BLaER1 (cell line): ENCODE measurements at regions not wholly inside any gene's neighbourhood (a gene's known extent, or its start where the extent isn't known, plus 50 kb on each side); places are given as distances from the start of the nearest gene placed in this dataset.
"Not testable (repeated sequence)": the region's sequence is repeated elsewhere in the genome, so short reads cannot be mapped to it uniquely, and the experiment has no call there.

Source experiments
- H3K27ac ChIP-seq: shearing (Covaris generic); formaldehyde crosslinking; 2 replicates; pipeline ENCODE4 v1.8.1; 2022
- H3K27me3 ChIP-seq: shearing (Covaris generic); formaldehyde crosslinking; 2 replicates; pipeline ENCODE4 v1.8.1; 2022
- H3K36me3 ChIP-seq: shearing (Covaris generic); formaldehyde crosslinking; 2 replicates; pipeline ENCODE4 v1.8.1; 2022
- H3K4me1 ChIP-seq: shearing (Covaris generic); formaldehyde crosslinking; 2 replicates; pipeline ENCODE4 v1.8.1; 2022
- H3K4me2 ChIP-seq: shearing (Covaris generic); formaldehyde crosslinking; 2 replicates; pipeline ENCODE4 v1.8.1; 2022
- H3K4me3 ChIP-seq: shearing (Covaris generic); formaldehyde crosslinking; 2 replicates; pipeline ENCODE4 v1.8.1; 2022
- H3K9ac ChIP-seq: shearing (Covaris generic); formaldehyde crosslinking; 2 replicates; pipeline ENCODE4 v1.8.1; 2022
- H3K9me3 ChIP-seq: shearing (Covaris generic); formaldehyde crosslinking; 2 replicates; pipeline ENCODE4 v1.8.1; 2022
- H4K20me1 ChIP-seq: shearing (Covaris generic); formaldehyde crosslinking; 2 replicates; pipeline ENCODE4 v1.8.1; 2022
- Cebpa-rat ChIP-seq: shearing (Covaris generic); IDR thresholded peaks from 2 replicates; pipeline ENCODE4 v1.8.1; 2022

GRCh38 chr12:91467686-91468085 is 285.1 kb upstream of the DCN start:
- no peaks in the 10 kb centered on the region for H4K20me1 ChIP-seq
- H3K27me3 ChIP-seq: no peaks in the 10 kb centered on the region
- TF ChIP-seq Cebpa-rat: no peak
- H3K9me3 ChIP-seq: no peaks in the 10 kb centered on the region
- no peaks in the 10 kb centered on the region for H3K36me3 ChIP-seq
- H3K4me3 ChIP-seq: no peak overlapping the region
- H3K4me1 ChIP-seq: no peaks in the 10 kb centered on the region
- H3K9ac ChIP-seq: no peak overlapping the region
- H3K4me2 ChIP-seq: no peak overlapping the region
- H3K27ac ChIP-seq: no peak overlapping the region

DNA sequence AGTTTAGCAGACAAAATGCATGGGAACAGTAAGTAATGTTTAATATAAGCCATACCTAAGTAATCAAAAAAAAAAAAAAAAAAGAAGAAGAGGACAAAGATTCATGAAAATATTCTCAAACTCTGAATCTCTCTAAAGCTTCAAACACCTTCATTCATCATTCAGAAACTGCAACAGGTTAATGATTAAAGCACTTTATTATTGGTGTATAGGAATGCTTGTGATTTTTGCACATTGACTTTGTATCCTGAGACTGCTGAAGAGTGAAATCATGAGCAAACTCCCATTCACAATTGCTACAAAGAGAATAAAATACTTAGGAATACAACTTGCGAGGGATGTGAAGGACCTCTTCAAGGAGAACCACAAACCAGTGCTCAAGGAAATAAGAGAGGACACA is 278.4 kb upstream of the DCN start:
- Histone ChIP-seq H3K9me3 (no peaks in the 10 kb centered on the region), H3K27ac (no peak overlapping the region), H3K27me3 (no peaks in the 10 kb centered on the region), H3K36me3 (no peaks in the 10 kb centered on the region), H4K20me1 (no peaks in the 10 kb centered on the region), H3K9ac (no peak overlapping the region), H3K4me1 (no peaks in the 10 kb centered on the region), H3K4me2 (no peak overlapping the region), H3K4me3 (no peak overlapping the region)
- no peak for TF ChIP-seq Cebpa-rat

GRCh38 chr12:91460469-91460868 is 277.9 kb upstream of the DCN start:
- H3K27ac ChIP-seq: no peak overlapping the region
- no peaks in the 10 kb centered on the region for H3K36me3 ChIP-seq
- H3K4me1 ChIP-seq: no peaks in the 10 kb centered on the region
- H3K4me2 ChIP-seq: no peak overlapping the region
- no peak for TF ChIP-seq Cebpa-rat
- H3K9me3 ChIP-seq: no peaks in the 10 kb centered on the region
- H3K27me3 ChIP-seq: no peaks in the 10 kb centered on the region
- H3K4me3 ChIP-seq: no peak overlapping the region
- H3K9ac ChIP-seq: no peak overlapping the region
- H4K20me1 ChIP-seq: no peaks in the 10 kb centered on the region

DNA sequence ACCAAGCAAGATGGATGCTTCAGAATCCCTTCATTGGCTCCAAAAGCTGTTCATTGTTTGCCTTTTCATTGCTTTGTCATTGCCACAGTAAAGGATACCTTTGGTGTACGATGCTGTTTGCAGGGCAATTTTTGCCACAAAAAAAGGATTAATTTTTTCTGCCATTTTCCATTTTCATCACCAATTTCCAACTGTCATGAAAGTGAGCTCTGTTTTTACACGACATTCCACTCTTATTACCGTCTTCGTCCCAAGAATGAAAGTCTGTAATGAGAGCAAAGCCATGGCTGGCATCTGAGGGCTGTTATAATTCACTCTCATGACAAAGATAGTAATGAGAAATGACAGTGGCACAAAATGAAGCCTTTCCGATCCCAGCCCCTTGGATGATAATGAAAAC is 272.7 kb upstream of the DCN start:
- TF ChIP-seq Cebpa-rat: no peak
- H3K27ac ChIP-seq: no peak overlapping the region
- no peak overlapping the region for H3K9ac ChIP-seq
- no peaks in the 10 kb centered on the region for H3K4me1 ChIP-seq
- no peak overlapping the region for H3K4me2 ChIP-seq
- H4K20me1 ChIP-seq: no peaks in the 10 kb centered on the region
- no peak overlapping the region for H3K4me3 ChIP-seq
- H3K9me3 ChIP-seq: peaks cover 7% of the 10 kb centered on the region
- no peaks in the 10 kb centered on the region for H3K27me3 ChIP-seq
- H3K36me3 ChIP-seq: no peaks in the 10 kb centered on the region

GRCh38 chr12:91454179-91454578 is 271.6 kb upstream of the DCN start:
- Histone ChIP-seq H3K9me3 (peaks cover 7% of the 10 kb centered on the region), H3K27ac (no peak overlapping the region), H4K20me1 (no peaks in the 10 kb centered on the region), H3K4me1 (no peaks in the 10 kb centered on the region), H3K36me3 (no peaks in the 10 kb centered on the region), H3K27me3 (no peaks in the 10 kb centered on the region), H3K4me2 (no peak overlapping the region), H3K9ac (no peak overlapping the region), H3K4me3 (no peak overlapping the region)
- TF ChIP-seq Cebpa-rat: no peak

- not testable (repeated sequence) for H3K4me1 ChIP-seq, H3K9me3 ChIP-seq, H3K27me3 ChIP-seq
Measured at GRCh38 chr12:91452464-91452863, 269.8 kb upstream of the DCN start.

DNA sequence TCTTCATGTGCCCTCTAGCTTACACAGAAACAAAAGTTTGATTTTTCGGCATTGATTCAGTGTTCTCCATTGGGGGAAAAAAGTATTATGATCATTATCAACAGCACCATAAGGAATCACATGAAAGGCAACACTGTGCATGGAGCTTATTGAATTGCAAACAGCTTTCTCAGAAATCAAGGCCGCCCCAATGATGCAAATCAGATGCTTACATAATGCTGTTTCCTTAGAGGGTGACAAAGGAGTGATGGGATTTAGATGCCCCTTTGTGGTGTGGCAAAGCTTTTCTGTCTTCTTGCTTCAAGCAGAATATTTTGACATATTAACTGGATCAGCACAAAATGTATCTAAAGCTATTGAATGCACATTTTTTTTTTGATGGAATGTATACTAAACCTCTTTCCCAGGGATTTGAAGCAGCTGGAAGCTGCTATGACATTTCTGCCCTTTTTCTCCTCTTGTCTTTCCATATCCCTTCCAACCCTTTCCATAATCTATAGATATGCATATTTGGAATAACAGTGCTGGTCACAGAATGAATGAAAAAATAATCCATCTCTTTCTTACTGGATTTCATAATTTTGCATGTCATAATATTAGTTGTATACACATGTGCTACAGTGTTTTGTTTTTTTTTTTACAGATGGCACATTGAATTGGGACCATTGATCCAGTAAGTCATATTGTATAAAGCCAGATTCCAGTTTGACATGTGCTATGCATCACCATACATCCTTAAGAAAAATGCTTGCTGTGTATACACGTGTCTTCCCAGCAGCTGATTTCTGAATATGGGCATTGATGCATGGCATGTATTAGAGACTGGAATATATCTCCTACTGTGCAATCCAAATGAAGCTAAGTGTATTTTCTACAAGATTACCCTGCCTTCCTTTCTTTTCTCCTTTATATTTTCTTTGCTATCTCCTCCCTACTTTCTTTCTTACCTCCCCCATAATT is 259.7 kb upstream of the DCN start:
- no peaks in the 10 kb centered on the region for H3K27me3 ChIP-seq
- H4K20me1 ChIP-seq: no peaks in the 10 kb centered on the region
- no peak overlapping the region for H3K4me2 ChIP-seq
- no peaks in the 10 kb centered on the region for H3K36me3 ChIP-seq
- TF ChIP-seq Cebpa-rat: no peak
- H3K4me1 ChIP-seq: peaks cover 11% of the 10 kb centered on the region; the same call in 1 of the 2 replicates
- no peak overlapping the region for H3K9ac ChIP-seq
- no peak overlapping the region for H3K4me3 ChIP-seq
- no peak overlapping the region for H3K27ac ChIP-seq
- H3K9me3 ChIP-seq: no peaks in the 10 kb centered on the region

More at GRCh38 chr12:91452464-91452863, 269.8 kb upstream of the DCN start:
- H4K20me1 ChIP-seq, H3K36me3 ChIP-seq, H3K9ac ChIP-seq, H3K4me2 ChIP-seq, H3K4me3 ChIP-seq, H3K27ac ChIP-seq: not testable (repeated sequence)

- Histone ChIP-seq H4K20me1 (no peaks in the 10 kb centered on the region), H3K4me2 (no peak overlapping the region), H3K4me3 (no peak overlapping the region), H3K27me3 (no peaks in the 10 kb centered on the region), H3K4me1 (peaks cover 11% of the 10 kb centered on the region; the same call in 1 of the 2 replicates), H3K36me3 (no peaks in the 10 kb centered on the region), H3K9me3 (no peaks in the 10 kb centered on the region), H3K9ac (no peak overlapping the region), H3K27ac (no peak overlapping the region)
- no peak for TF ChIP-seq Cebpa-rat
Measured at GRCh38 chr12:91441246-91441645, 258.6 kb upstream of the DCN start.

GRCh38 chr12:91434081-91434480 is 251.5 kb upstream of the DCN start:
- no peak for TF ChIP-seq Cebpa-rat
- Histone ChIP-seq H3K27ac (no peak overlapping the region), H4K20me1 (no peaks in the 10 kb centered on the region), H3K4me2 (no peak overlapping the region), H3K4me1 (peaks cover 11% of the 10 kb centered on the region; the same call in 1 of the 2 replicates), H3K4me3 (no peak overlapping the region), H3K9me3 (no peaks in the 10 kb centered on the region), H3K9ac (no peak overlapping the region), H3K27me3 (no peaks in the 10 kb centered on the region), H3K36me3 (no peaks in the 10 kb centered on the region)

DNA sequence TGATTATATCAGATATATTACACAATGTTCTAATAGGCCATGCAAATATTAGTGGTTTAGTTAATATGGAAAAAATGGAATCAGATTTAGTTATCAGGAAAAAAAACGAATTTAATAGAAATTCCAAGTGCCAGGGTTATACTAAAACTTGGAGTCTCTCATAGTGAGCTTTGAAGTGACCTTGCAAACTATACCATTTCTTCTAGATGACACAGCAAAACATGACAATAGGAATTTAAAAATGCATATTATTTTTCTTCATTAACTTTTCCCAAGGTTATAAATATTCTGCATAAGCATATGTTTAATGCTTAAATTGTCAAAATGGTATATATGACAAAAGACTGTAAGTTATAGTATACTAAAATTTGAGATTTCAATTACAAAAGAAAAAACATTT is 250.1 kb upstream of the DCN start:
- H3K27ac ChIP-seq: no peak overlapping the region
- no peaks in the 10 kb centered on the region for H3K9me3 ChIP-seq
- TF ChIP-seq Cebpa-rat: no peak
- H3K36me3 ChIP-seq: no peaks in the 10 kb centered on the region
- no peak overlapping the region for H3K9ac ChIP-seq
- no peaks in the 10 kb centered on the region for H4K20me1 ChIP-seq
- H3K4me2 ChIP-seq: no peak overlapping the region
- H3K27me3 ChIP-seq: no peaks in the 10 kb centered on the region
- no peaks in the 10 kb centered on the region for H3K4me1 ChIP-seq
- H3K4me3 ChIP-seq: no peak overlapping the region
